Upper lobe of left lung (tissue), 4 donors: ENCODE measurements at regions not wholly inside any gene's neighbourhood (a gene's known extent, or its start where the extent isn't known, plus 50 kb on each side); places are given as distances from the start of the nearest gene placed in this dataset.

Source experiments
- EP300 ChIP-seq, 4 donors: sonication (generic); formaldehyde crosslinking; IDR thresholded peaks; one replicate each; pipeline ENCODE4 v1.5.1; 2017; ENCODE audit warnings: antibody characterized with exemption in 4 of 4, control low read depth in 2 of 4
- POLR2AphosphoS5 ChIP-seq, 2 donors: sonication (generic); formaldehyde crosslinking; IDR thresholded peaks; one replicate each; pipeline ENCODE4 v1.5.1; 2017; ENCODE audit warnings: antibody characterized with exemption in 2 of 2
- TF ChIP-seq, protein P1 (sequence below), 6 experiments: fragments of 450-650 bp in 4 of 6; fragments of 200-600 bp in 2 of 6; sonication (generic) in 2 of 6; IDR thresholded peaks; one replicate each; pipeline ENCODE4 v1.5.1; 2016 to 2019; ENCODE audit warnings: antibody characterized with exemption in 6 of 6

GRCh38 chr3:150268426-150269391 is 139.4 kb upstream of the TSC22D2 start:
- TF ChIP-seq EP300 (IDR thresholded peaks at IDR 0.05) = no peak
- TF ChIP-seq, protein P1, sequence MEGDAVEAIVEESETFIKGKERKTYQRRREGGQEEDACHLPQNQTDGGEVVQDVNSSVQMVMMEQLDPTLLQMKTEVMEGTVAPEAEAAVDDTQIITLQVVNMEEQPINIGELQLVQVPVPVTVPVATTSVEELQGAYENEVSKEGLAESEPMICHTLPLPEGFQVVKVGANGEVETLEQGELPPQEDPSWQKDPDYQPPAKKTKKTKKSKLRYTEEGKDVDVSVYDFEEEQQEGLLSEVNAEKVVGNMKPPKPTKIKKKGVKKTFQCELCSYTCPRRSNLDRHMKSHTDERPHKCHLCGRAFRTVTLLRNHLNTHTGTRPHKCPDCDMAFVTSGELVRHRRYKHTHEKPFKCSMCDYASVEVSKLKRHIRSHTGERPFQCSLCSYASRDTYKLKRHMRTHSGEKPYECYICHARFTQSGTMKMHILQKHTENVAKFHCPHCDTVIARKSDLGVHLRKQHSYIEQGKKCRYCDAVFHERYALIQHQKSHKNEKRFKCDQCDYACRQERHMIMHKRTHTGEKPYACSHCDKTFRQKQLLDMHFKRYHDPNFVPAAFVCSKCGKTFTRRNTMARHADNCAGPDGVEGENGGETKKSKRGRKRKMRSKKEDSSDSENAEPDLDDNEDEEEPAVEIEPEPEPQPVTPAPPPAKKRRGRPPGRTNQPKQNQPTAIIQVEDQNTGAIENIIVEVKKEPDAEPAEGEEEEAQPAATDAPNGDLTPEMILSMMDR (IDR thresholded peaks at IDR 0.05) = no peak
- TF ChIP-seq POLR2AphosphoS5 (IDR thresholded peaks at IDR 0.05) = no peak
